ENCODE measurements at regions not wholly inside any gene's neighbourhood (a gene's known extent, or its start where the extent isn't known, plus 50 kb on each side); places are given as distances from the start of the nearest gene placed in this dataset.

DNA sequence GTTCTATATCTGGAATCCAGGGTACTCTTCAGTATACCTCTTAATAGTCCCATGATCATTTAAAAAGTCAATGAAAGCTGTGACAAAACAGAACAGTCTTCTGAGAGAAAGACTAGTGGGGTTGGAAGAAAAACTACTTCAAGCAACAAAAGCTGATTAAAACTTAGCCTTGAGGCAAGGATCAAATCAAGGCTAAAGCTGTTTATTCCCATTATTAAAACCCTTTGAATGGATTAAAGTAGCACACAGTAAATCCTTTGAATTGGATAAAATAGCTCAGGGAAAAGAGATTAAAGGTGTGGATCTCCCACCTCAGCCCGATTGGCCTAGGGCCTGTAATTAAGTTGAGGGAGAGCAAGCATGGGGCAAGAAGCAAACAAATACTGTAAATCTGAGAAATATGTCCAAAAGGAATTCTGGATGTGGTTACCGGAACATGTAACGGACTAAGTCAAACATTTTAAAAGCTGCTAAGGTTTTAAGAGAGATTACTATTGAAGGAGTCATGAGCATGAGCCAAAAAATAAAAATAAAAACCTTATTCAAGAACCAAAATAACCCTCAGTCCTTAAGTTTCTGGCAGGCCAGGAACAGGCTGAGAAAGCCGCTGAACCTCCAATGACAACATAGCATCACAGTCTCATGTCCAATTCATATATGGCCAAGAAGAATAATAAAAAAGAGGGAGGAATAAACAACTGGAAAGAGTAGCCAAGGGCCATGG, 257.3 kb upstream of the NEIL3 start:
- DNase-seq, result no peak

DNA sequence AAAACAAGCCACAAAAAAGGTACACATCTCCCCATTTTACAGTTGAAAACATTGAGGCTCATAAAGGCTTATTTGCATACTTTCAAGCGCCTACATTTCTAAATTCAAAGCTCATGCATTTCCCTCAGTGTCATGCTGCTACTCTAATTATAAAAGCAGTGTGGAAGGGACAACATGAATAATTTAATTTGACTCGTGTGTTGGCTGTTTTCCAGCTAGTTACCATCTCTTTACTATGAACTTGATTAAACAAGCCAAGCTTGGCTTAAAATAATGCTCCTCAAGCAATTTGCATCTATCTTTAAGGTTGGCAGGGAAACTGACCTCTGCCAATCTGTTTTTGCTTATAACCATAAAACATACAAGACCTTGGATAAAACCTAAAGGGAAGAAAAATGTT, 252.5 kb upstream of the NEIL3 start:
- DNase-seq, result no peak

DNA sequence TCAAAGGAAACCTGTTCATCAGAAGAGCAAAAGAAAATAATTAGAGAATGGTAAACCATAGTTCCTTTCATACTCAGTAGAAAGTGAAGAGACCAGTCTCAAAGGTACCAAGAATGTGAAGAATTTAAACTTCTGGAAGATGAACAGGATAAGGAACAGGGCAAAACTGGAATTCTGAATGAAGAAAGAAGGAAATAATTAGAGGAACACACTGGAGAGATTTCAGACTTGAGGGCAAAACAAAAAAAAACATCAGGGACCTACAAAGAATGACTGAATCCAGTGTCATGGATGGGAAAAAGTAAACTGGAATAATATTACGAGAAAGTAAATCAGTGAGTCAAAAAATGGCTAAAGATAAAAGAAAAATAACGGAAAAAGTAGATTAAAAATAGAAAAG, 245.6 kb upstream of the NEIL3 start:
- DNase-seq, result no peak

DNA sequence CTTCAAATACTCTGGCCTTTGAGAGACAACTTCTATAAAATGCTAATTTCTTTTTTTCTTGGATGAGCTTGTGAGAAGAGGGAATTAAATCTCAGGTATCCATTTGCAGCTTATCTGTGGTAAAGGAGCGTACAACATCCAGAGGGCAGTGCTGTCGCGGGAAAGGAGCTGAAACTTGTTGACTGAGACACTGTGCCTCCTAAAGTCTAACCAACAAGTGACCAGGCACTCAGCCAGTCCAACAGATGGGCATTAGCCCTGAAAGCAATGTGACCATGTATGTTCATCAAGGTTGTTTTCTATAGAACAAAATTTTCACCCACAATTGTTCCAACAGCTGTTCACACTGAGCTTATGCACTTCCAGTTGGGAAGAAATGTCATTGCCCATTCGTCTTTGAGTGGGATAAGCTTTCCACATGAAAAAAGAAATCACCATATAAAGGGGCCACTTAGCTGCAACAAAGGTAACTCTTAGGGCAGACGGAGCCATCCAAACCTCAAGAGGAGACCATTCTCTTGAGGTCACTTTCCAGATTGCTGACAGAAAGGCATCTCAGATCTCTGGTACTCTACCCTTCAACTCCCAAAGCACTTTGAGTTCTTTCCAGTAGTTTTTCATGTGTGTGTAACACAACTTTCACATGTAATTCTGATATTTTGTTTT, 244.8 kb upstream of the NEIL3 start:
- no peak for DNase-seq

DNA sequence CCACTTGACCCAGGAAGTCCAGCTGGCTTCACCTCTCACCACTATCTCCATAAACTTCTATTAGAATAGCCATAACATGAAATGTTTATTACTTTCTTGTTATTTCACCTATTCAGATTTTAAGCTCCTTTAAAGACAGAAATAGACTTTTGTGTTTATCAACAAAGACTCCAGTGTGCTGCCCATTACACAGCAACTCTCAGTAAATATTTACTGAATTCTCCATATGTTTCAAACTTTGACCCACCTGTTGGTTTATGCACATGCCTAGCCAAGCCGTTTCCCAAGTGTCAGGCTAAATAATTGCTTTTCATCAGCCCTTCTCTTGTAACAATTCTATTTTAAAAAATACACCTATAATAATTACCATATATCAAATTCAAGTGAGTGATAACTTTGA, 242.9 kb upstream of the NEIL3 start:
- no peak for DNase-seq

DNA sequence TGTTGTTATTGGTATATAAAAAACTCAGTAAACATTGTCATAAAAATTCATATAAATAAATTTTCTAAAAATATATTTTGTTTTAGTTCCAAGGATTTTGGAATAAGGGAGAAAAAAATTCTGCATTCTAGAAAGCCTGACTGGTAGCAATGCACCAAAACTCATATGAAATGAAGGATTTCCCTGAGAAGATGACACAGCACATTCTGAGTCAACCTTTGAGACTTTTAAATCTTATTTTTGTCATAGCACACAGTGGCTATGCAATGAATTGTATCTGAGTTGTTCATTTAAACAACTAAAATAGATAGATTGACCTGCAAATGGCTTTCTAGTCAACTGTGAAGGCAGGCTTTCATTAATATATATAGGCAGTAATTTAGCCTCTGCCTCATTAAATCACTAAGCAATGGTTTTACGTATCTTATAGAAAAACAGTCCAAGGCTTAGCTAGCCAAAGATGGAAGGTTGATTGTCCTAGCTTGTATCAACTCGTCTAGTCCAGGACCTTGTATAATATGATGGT, 239.1 kb upstream of the NEIL3 start:
- DNase-seq, result no peak

DNA sequence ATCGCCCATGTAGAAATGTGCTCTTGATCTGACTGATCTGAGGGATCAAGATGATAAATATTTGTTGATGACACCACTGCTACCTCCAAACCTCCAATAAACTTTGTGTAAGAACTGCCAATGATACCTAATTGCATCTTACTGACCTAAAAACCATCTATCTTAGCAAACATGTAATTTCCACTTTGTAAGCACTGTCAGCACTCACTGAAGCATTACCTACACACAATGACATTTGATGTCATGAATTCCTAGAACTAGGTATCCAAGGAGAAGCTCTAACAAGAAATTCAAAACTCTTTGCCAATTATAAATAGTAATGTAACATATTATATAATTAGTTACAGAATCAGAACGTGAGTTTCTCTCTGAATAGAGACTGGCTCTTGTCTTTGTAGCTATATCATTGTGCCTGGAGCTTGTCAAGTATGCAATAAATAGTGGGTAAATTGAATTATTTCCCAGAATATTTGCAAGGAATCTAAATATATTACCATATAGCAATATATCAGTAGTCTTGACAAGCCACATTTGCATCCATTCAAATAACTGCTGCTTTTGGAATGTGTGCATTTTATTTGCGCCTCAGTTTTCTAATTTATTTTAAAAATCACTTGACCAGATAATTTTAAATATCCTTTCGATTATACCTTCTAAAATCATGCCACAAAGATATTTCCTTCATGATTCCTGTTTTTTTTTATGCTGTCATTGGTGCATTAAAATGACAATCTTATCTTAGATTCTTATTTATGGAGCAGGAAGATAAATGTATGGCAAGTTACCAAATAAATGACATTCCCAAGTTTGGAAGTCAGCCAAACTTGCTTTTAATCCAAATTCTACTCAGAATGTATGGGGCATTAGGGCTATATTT, 232.3 kb upstream of the NEIL3 start:
- no peak for DNase-seq

DNA sequence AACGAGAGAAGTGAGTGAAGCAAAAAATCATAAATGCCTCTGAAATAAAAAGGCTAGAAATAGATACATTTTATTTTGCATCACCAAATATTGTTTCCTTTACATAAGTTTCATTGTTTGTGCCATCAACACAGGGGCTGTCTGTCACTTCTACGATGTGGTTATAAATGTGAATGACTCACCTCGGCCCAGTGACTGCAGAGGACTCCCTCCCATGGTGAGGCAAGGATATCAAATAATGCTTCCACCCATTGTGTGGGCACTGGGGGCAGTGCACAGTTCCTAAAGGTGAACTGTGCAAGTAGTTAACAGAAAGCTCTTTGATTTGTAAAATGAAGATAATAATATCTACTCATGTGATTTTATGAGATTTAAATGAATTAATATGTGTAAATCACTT, 230.3 kb upstream of the NEIL3 start:
- no peak for DNase-seq

DNA sequence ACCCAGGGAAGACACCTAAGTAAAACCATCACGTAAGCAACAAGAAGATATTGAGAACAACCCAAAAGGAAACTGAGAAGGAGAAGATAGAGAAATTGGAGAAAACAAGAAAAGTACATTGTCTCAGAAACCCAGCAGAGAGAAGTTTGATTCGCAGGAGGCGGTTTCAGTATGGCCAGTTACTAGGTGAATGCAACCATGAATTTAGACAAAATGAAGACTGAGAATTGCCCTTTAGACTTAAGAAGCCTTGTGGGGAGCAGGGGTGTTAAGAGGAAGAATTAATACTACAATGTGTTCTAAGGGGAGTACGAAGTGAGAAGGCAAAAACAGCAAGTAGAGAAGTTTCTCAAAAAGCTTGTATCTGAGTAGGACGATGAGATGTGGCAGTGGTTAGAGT, 229.3 kb upstream of the NEIL3 start:
- DNase-seq, result no peak

DNA sequence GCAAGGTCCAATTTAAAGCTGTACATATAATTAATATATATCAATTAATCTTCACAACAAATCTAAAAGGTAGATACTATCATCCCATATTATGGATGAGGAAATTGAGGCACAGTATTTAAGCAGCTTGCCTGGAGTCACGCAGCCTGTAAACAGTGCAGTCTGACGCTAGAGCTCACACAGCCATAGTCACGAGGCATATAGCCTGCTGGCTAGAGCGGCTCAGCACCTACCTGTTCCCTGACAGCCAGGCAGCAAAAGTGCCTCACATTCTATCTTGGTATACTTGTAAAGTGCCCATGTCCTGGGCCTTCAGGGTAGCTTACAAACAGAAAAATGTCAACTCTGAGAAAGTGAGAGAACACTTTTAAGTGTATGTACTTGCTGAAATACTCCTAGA, 222.6 kb upstream of the NEIL3 start:
- DNase-seq, result no peak

DNA sequence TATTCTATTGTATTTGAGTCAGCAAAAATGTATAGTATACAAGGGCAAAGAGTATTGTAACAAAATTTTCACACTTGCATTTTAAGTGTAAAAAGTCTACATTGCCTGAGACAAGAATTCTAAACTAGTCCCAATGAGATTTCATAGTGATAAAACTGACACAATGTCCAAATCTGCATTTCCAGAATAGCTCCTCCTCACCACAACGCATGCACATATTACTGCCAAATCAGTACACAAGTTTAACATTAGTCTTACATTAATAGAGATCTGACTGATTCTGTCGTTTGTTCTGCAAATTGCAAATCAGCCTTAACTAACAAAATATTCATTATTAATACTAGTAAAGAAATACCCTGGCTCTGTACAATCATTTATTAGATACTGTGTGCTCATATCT, 222.2 kb upstream of the NEIL3 start:
- DNase-seq, result no peak

DNA sequence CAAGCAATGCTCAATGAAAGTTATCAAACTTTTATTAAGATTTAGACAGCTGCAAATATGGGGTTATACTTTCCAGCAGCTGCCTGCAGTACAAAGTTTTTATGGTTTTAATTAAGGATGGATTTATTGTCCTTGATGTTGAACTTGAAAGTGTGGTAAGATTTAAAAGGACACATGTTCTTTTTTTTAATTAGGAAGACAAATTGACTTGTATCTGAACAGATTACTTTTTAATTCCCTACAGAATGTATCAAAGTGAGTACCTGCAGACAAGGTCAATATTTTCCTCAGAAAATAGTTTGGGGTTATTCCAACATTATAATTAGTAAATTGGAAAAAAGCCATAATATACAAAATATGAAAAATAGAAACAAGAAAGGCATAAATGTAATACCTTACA, 218.2 kb upstream of the NEIL3 start:
- DNase-seq, result no peak

DNA sequence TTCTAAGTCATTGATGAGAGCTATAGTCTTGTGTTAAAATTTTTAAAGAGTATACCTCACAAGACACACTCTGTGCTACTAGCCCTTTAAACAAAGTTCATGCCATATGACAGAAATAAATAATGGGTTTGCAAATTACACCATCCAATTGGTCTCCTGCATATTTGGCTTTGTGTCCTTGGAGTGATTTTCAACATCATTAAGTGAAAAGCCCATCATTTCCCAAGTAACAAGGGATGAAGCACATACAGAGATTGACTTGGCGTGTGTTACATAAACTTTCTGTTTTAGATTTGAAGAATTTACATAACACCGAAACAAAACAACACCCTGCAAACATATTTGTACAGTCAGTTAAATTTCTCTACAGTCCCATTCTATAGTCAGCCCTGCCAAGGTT, 216.9 kb upstream of the NEIL3 start:
- DNase-seq, result no peak

DNA sequence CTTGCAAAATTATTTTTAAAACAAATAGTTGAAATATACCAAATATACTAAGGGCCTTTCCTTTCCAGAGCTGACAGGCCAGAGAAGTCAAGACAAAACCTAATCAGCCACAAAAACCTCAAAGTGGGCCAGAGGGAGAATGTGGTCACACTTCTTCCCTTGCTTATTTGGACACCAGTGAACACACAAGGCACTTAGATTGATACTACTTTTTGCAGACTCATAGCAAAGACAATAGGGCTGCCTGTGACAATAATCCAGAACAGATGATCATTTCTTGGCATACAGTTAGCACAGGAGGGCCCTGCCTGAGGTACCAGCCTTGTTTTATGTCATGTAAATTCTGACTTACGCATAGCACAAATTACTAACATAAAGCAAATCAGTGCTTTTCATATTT, 215.7 kb upstream of the NEIL3 start:
- DNase-seq, result no peak

DNA sequence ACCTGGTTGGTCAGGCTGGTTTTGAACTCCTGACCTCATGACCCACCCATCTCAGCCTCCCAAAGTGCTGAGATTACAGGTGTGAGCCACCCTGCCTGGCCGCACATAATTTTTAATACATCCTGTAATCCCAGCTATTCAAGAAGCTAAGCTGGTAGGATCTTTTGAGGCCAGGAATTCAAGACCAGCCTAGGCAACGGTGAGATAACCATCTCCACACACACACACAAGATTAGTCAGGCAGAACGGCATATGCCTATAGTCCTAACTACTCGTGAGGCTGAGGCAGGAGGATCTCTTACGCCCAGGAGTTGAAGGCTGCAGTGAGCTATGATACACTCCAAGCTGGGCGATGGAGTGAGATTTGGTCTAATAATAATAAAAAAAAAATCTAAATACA, 212.4 kb upstream of the NEIL3 start:
- DNase-seq, result no peak

DNA sequence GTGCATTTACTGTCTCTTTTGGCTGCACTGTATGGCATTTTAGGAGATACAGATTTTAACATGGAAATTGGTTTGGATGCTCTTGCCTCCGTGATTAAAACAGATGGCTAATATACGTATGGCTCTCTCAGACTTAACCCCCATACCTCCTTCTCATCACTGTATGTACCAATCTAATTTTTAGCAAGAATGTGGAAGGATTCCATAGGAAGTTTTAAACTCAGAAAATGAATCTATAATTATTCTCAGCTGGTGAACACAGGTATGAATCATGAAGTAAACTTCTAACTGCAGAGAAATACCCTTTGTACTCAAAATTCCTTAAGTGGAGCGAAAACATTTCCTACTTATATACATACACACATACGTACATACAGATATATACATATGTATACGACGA, 210.5 kb upstream of the NEIL3 start:
- no peak for DNase-seq

DNA sequence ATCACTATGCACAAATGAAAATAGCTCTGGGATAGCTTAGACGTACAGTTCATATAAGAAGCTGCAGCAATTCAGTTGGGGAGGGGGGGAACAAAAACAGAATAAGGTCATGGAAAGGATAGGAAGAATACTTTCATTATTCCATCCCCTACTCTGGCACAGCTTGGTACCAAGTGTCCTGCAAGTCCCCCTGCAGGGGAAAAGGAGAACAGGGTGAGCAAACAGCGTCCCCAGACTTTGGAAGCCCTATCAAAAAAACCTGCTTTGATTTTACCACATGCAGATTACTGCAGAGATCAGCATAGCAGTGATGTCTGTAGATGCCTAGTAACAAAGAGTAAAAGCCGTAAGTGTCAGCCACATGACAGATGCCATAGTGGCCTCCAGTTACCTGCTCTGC, 209.4 kb upstream of the NEIL3 start:
- no peak for DNase-seq

DNA sequence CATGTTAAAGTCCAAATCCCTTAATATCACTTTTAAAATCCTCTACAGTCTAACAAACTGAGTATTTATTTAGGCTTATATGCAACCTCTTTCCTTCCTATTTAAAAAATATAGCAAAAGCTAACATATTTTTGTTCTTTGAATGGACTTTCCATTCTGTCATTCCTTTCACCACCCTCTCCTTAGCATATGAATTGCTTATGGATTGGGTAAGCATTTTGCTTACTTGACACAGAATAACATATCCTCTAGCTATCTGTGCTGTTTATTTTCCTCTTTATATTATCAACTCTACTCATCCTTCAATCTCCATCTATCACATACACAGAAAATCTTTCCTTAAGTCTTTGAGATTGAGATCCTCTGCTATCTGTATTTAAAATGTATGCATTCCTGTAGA, 206.1 kb upstream of the NEIL3 start:
- no peak for DNase-seq

DNA sequence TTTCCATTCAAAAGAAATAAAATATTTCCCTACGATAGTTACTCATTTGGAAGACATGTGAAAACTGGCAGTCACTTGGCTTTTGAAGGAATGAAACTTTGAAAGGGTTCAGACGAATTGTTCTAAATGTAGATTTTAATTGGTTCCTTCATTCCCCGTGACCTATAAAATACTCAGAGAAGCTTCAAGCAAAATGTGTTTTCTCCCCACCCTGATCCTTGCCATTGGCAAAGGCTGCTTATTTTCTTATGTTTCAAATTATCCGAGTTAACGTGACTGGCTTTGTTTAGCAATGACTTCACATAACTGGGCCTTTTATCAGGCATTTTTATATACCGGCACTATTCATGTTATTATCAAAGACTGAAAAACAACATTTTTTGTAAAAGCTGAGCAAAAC, 204.1 kb upstream of the NEIL3 start:
- DNase-seq, result no peak

DNA sequence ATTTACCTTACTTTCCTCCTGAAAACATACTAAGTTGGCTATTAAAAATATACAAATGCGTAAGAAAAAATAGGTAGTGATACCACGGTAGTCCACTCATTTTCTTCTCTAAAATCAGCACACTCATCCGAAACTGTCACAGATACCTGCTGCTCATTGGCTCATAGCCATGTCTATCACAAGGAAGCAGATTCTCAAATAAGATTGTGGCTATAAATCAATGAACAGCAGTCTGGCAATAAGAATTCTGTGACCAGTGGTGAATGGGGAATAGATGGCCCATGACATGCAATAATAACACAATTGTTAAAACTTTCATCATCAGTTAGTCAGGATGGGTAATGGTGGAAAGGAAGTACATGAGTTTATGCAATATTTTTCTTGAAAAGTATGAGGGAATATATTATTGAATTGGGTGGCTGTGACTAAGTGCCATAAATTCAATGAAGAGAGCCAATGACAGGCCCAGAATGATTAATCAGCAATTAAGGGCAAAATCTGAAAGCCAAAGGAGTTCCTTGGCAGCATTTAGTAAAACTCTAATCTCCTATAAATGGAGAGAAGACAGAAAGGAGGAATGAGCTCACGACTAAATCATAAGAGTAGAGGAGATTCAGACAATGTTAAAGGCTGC, 202.3 kb upstream of the NEIL3 start:
- no peak for DNase-seq

DNA sequence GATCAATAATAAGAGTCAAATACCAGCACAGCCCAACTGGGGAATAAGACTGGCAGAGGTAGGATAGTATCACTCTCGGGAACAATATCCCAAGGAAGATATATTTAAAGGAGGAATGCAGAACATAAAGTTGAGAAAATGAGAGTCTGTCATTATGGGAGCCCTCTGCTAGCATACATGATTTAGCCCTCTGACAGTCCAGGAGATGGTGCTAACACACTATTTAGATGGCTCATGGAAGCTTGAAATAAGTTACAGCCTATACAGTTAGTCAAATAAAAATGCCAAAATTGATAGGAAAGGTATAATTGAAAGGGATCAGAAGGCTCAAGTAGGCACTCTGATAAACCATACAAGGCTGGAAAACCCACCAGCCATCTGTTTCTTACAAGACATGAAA, 201.0 kb upstream of the NEIL3 start:
- DNase-seq, result no peak

DNA sequence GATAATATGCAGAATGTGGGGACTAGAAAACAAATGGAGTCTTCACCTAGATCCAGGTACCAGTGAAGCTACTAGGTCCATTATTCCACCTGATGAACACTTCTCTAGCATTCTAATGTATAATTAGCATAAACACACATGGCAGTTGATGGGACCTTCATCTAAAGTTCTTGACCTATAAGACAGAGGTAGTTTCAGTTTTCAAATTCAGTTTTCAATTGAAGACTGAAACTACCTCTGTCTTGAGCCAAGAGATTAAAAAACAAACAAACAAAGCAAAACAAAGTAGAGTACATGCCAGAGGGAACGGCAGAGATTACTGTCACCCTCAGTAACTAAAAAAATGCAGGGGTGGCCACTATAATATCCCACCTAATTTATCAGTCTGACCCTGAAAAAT, 199.9 kb upstream of the NEIL3 start:
- DNase-seq, result no peak

DNA sequence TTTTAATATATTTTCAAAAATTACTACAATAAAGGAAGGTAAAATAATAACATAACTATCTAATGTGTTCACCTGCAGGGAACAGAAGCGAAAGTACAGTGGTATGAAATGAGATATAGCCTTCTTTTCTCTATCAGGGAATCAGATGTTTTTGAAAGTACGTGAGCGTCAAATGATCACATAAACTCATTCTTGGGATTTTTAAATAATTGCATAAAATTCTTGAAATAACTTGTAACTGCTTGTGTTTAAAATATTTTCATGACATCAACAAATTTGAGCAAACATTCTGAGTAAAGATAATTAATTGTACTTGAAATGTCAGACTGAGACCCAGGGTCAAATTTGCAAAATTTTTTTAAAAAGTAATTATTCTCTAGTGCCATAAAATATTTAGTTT, 193.5 kb upstream of the NEIL3 start:
- DNase-seq, result no peak
